Progenitor cell of endocrine pancreas (in vitro differentiated cells): ENCODE measurements at regions not wholly inside any gene's neighbourhood (a gene's known extent, or its start where the extent isn't known, plus 50 kb on each side); places are given as distances from the start of the nearest gene placed in this dataset.

ENCODE experiments used
- DNase-seq: peaks from one replicate; pipeline ENCODE4 v3.0.0; 2021; ENCODE audit warnings: low spot score; ENCODE audit not compliant: unreplicated experiment
- H3K27ac Mint-ChIP-seq: 2 replicates; pipeline ENCODE4 v1.8.0; 2021; ENCODE audit warnings: mild to moderate bottlenecking, moderate library complexity, mixed read lengths
- H3K27me3 Mint-ChIP-seq: 2 replicates; pipeline ENCODE4 v1.8.0; 2021; ENCODE audit warnings: mixed read lengths
- H3K36me3 Mint-ChIP-seq: 2 replicates; pipeline ENCODE4 v1.8.0; 2022; ENCODE audit warnings: mixed read lengths; ENCODE audit not compliant: insufficient read depth
- H3K4me1 Mint-ChIP-seq: 2 replicates; pipeline ENCODE4 v1.8.0; 2021; ENCODE audit warnings: low read depth, mixed read lengths
- H3K4me3 Mint-ChIP-seq: 2 replicates; pipeline ENCODE4 v1.8.0; 2021; ENCODE audit warnings: low read depth, mild to moderate bottlenecking, moderate library complexity, mixed read lengths
- H3K9me3 Mint-ChIP-seq: 2 replicates; pipeline ENCODE4 v1.8.0; 2021; ENCODE audit warnings: low read depth, mixed read lengths
- TF ChIP-seq, protein P1 (sequence below): fragments of 200-600 bp; sonication (generic); IDR thresholded peaks from one replicate; pipeline ENCODE4 v1.5.0; 2021; ENCODE audit warnings: antibody characterized with exemption, mild to moderate bottlenecking; ENCODE audit not compliant: unreplicated experiment

DNA sequence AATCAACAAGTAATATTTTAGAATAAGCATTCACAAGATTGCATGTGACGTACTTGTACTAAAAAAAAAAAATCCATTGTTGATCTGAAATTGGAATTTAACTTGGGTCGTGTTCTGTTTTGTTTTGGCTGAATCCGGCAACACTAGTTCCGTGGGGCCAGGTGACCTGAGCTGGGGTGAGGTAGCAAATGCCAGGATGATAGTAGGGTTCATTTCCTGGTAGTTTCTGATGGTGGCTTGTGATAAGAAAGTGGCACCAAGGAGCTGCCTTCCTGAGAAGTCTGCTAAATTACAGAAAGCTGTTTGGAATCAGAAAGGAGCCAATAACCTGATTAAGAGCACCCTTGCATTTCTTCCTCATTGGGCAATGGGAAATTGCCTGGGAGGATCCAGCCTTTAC, 126.4 kb upstream of the DLX2 start:
- Mint-ChIP-seq H3K4me3 (no peak overlapping the region), H3K27me3 (peaks cover 50% of the 10 kb centered on the region), H3K36me3 (no peaks in the 10 kb centered on the region), H3K27ac (no peak overlapping the region), H3K9me3 (no peaks in the 10 kb centered on the region), H3K4me1 (peaks cover 30% of the 10 kb centered on the region)
- no peak for DNase-seq
- TF ChIP-seq, protein P1, sequence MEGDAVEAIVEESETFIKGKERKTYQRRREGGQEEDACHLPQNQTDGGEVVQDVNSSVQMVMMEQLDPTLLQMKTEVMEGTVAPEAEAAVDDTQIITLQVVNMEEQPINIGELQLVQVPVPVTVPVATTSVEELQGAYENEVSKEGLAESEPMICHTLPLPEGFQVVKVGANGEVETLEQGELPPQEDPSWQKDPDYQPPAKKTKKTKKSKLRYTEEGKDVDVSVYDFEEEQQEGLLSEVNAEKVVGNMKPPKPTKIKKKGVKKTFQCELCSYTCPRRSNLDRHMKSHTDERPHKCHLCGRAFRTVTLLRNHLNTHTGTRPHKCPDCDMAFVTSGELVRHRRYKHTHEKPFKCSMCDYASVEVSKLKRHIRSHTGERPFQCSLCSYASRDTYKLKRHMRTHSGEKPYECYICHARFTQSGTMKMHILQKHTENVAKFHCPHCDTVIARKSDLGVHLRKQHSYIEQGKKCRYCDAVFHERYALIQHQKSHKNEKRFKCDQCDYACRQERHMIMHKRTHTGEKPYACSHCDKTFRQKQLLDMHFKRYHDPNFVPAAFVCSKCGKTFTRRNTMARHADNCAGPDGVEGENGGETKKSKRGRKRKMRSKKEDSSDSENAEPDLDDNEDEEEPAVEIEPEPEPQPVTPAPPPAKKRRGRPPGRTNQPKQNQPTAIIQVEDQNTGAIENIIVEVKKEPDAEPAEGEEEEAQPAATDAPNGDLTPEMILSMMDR, result no peak

DNA sequence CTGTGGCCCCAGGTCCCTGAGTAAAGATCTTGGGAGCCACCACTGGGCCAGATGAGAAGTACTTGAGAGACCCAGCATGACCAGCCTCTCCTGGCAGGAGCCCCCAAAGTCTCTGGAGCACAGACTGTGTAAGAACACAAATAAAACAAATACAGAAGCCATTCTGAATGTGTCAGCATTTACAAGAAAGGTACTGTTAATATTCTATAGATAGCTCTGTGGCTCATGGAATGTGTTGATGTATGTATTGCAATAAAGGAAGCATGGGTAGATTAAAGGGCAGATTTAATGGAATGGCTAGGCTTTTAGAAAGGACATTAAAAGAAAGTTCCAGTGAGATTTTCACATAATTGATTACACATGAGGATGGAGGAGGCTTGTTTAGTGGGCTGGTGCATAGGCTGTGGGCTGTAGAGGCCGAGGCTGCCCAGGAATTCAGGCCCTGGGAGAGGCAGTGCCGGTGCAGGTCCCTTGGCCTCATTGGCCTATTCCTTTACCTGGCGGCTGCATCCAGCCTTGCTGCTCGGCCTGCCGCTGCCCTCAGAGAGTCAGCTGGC, 127.7 kb upstream of the DLX2 start:
- Mint-ChIP-seq H3K27me3 (peaks cover 59% of the 10 kb centered on the region), H3K9me3 (no peaks in the 10 kb centered on the region), H3K27ac (no peak overlapping the region), H3K4me3 (no peak overlapping the region), H3K4me1 (peaks cover 40% of the 10 kb centered on the region), H3K36me3 (no peaks in the 10 kb centered on the region)
- no peak for DNase-seq
- TF ChIP-seq, protein P1, result no peak

DNA sequence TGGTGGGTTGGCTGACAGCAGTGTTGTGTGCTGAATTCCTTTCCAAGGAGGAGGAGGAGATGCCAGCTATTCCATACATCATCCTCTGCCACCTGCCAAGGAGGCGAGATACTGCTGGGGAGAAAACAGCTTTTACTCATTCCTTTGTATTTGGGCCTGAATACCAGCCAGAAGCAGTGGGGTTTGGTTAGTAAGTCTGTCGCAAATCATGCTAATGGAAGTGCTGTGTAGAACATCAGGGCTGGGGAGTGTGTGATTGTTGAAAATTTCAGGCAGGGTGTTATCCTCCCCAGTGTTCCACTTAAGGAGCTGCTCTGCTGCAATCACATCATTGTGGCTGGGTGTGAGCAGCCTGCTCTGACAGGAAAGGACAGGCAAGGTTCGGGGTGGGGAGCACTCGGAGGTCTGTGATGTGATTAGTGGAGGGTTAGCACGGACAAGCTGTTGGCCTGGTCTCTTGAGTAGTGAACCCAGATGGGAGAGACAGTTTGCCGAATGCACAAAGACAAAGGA, 128.2 kb upstream of the DLX2 start:
- H3K36me3 Mint-ChIP-seq, result no peaks in the 10 kb centered on the region
- H3K4me1 Mint-ChIP-seq, result peaks cover 40% of the 10 kb centered on the region
- H3K9me3 Mint-ChIP-seq, result no peaks in the 10 kb centered on the region
- TF ChIP-seq, protein P1, result no peak
- peak overlapping the region; percentile 82 for H3K27ac Mint-ChIP-seq
- H3K4me3 Mint-ChIP-seq, result no peak overlapping the region
- DNase-seq, result no peak
- H3K27me3 Mint-ChIP-seq, result peaks cover 64% of the 10 kb centered on the region

- H3K27me3 Mint-ChIP-seq, result peaks cover 70% of the 10 kb centered on the region
- H3K27ac Mint-ChIP-seq, result no peak overlapping the region
- H3K9me3 Mint-ChIP-seq, result no peaks in the 10 kb centered on the region
- TF ChIP-seq, protein P1, result no peak
- H3K4me3 Mint-ChIP-seq, result no peak overlapping the region
- DNase-seq, result no peak
- H3K4me1 Mint-ChIP-seq, result peaks cover 39% of the 10 kb centered on the region
- no peaks in the 10 kb centered on the region for H3K36me3 Mint-ChIP-seq
These were observed 128.8 kb upstream of the DLX2 start for GRCh38 chr2:172231508-172231907.

DNA sequence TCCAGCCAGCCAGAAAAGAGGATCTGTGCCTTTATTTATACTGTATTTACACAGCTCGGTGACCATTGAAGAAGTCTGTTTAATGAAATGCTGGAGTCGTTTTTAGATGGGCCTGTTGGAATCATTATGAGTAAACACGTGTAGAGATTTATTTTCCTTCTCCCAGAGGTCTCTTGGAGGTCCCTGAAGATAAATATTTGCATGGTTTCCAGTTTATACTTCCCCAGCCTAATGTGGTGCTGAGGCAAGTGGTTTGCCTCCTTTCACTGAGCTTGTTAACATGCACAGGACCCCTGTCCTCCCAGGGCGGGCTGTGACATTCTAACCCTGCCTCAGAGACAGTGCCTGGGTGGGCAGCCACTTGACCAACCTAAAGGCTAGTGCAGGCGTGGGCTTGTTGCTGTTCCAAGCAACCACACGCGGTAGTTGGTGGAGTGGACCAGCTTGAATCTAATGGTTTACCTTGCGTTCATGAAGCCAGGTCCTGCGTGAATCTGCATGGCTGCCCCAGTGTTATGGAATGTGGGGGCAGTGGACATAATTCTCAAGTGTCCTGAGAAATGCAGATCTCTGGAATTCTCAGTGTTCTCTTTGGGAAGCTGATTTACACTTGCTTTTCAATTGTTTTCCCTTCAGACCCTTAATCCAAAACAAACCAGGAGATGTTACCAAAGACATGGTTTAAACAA, 130.2 kb upstream of the DLX2 start:
- peaks cover 39% of the 10 kb centered on the region for H3K4me1 Mint-ChIP-seq
- no peak for DNase-seq

More for the DNA sequence above, 130.2 kb upstream of the DLX2 start:
- Mint-ChIP-seq H3K4me3 (no peak overlapping the region), H3K9me3 (no peaks in the 10 kb centered on the region), H3K27ac (peak overlapping the region; percentile 62), H3K27me3 (peaks cover 80% of the 10 kb centered on the region), H3K36me3 (no peaks in the 10 kb centered on the region)
- TF ChIP-seq, protein P1, result no peak
